ENCODE measurements at regions not wholly inside any gene's neighbourhood (a gene's known extent, or its start where the extent isn't known, plus 50 kb on each side); places are given as distances from the start of the nearest gene placed in this dataset.

GRCh38 chr2:65820454-65820853 is 388.1 kb upstream of the SPRED2 start:
- TF ChIP-seq EZH2phosphoT487 (IDR thresholded peaks at IDR 0.05; ENCODE audit: low read length) (no peak), CTCF (IDR thresholded peaks at IDR 0.05; ENCODE audit: low read length) (no peak), EZH2 (optimal IDR thresholded peaks at IDR 0.05; ENCODE audit: low read depth, low read length) (no peak)
- Histone ChIP-seq H3K27me3 (replicated peaks; ENCODE audit: insufficient read depth, low read length) (no peaks in the 10 kb centered on the region), H3K27ac (ENCODE audit: low read length) (no peak overlapping the region), H2AFZ (ENCODE audit: low read length) (no peak overlapping the region), H3K4me3 (ENCODE audit: low read length) (no peak overlapping the region), H3F3A (ENCODE audit: insufficient read depth, low read length) (no peaks in the 10 kb centered on the region), H3K9ac (ENCODE audit: low read length) (no peak overlapping the region), H3K36me3 (replicated peaks; ENCODE audit: insufficient read depth, low read length) (no peaks in the 10 kb centered on the region), H3K4me2 (ENCODE audit: low read depth, low read length) (no peak overlapping the region), H4K20me1 (ENCODE audit: insufficient read depth, low read length) (no peaks in the 10 kb centered on the region), H3K9me2 (replicated peaks; ENCODE audit: insufficient read depth, low read length) (no peaks in the 10 kb centered on the region), H3K4me1 (ENCODE audit: low read length) (no peaks in the 10 kb centered on the region), H3K79me2 (ENCODE audit: low read length) (no peaks in the 10 kb centered on the region), H3K9me3 (replicated peaks; ENCODE audit: insufficient read depth, low read length) (no peaks in the 10 kb centered on the region)
- no peak for DNase-seq

- Histone ChIP-seq H3K27me3 (replicated peaks; ENCODE audit: insufficient read depth, low read length) (no peaks in the 10 kb centered on the region), H3K27ac (ENCODE audit: low read length) (no peak overlapping the region)
These were observed 387.6 kb upstream of the SPRED2 start for GRCh38 chr2:65819963-65820362.

GRCh38 chr2:65818873-65819451 is 386.6 kb upstream of the SPRED2 start:
- no peak overlapping the region for H3K27ac ChIP-seq (ENCODE audit: low read length)
- H3F3A ChIP-seq (ENCODE audit: insufficient read depth, low read length) = no peaks in the 10 kb centered on the region
- no peaks in the 10 kb centered on the region for H3K79me2 ChIP-seq (ENCODE audit: low read length)
- H2AFZ ChIP-seq (ENCODE audit: low read length) = no peak overlapping the region
- no peak for DNase-seq
- no peaks in the 10 kb centered on the region for H3K36me3 ChIP-seq (replicated peaks; ENCODE audit: insufficient read depth, low read length)
- TF ChIP-seq CTCF (IDR thresholded peaks at IDR 0.05; ENCODE audit: low read length) (no peak), EZH2phosphoT487 (IDR thresholded peaks at IDR 0.05; ENCODE audit: low read length) (no peak), EZH2 (optimal IDR thresholded peaks at IDR 0.05; ENCODE audit: low read depth, low read length) (no peak)
- no peak overlapping the region for H3K4me3 ChIP-seq (ENCODE audit: low read length)
- H3K4me1 ChIP-seq (ENCODE audit: low read length) = no peaks in the 10 kb centered on the region
- H3K4me2 ChIP-seq (ENCODE audit: low read depth, low read length) = no peak overlapping the region
- H4K20me1 ChIP-seq (ENCODE audit: insufficient read depth, low read length) = no peaks in the 10 kb centered on the region
- H3K27me3 ChIP-seq (replicated peaks; ENCODE audit: insufficient read depth, low read length) = no peaks in the 10 kb centered on the region
- H3K9ac ChIP-seq (ENCODE audit: low read length) = no peak overlapping the region
- no peaks in the 10 kb centered on the region for H3K9me2 ChIP-seq (replicated peaks; ENCODE audit: insufficient read depth, low read length)
- H3K9me3 ChIP-seq (replicated peaks; ENCODE audit: insufficient read depth, low read length) = no peaks in the 10 kb centered on the region

More at GRCh38 chr2:65819963-65820362, 387.6 kb upstream of the SPRED2 start:
- Histone ChIP-seq H3K36me3 (replicated peaks; ENCODE audit: insufficient read depth, low read length) (no peaks in the 10 kb centered on the region), H2AFZ (ENCODE audit: low read length) (no peak overlapping the region), H3K4me1 (ENCODE audit: low read length) (no peaks in the 10 kb centered on the region), H3K9me2 (replicated peaks; ENCODE audit: insufficient read depth, low read length) (no peaks in the 10 kb centered on the region), H3K9me3 (replicated peaks; ENCODE audit: insufficient read depth, low read length) (no peaks in the 10 kb centered on the region), H3K4me3 (ENCODE audit: low read length) (no peak overlapping the region), H3K79me2 (ENCODE audit: low read length) (no peaks in the 10 kb centered on the region), H4K20me1 (ENCODE audit: insufficient read depth, low read length) (no peaks in the 10 kb centered on the region), H3F3A (ENCODE audit: insufficient read depth, low read length) (no peaks in the 10 kb centered on the region), H3K4me2 (ENCODE audit: low read depth, low read length) (no peak overlapping the region), H3K9ac (ENCODE audit: low read length) (no peak overlapping the region)
- TF ChIP-seq EZH2 (optimal IDR thresholded peaks at IDR 0.05; ENCODE audit: low read depth, low read length) (no peak), EZH2phosphoT487 (IDR thresholded peaks at IDR 0.05; ENCODE audit: low read length) (no peak), CTCF (IDR thresholded peaks at IDR 0.05; ENCODE audit: low read length) (no peak)
- no peak for DNase-seq
